Loucy (cell line): ENCODE measurements at regions not wholly inside any gene's neighbourhood (a gene's known extent, or its start where the extent isn't known, plus 50 kb on each side); places are given as distances from the start of the nearest gene placed in this dataset.

ENCODE experiments used
- H2AFZ ChIP-seq: fragments of 200-600 bp; sonication (generic); 2 replicates; pipeline ENCODE4 v1.6.0; 2016; ENCODE audit warnings: antibody characterized with exemption, mild to moderate bottlenecking, low read length, moderate library complexity
- H3F3A ChIP-seq: fragments of 200-600 bp; 2 replicates; pipeline ENCODE4 v1.6.0; 2016; ENCODE audit warnings: antibody characterized with exemption, low read depth, mild to moderate bottlenecking
- H3K27me3 ChIP-seq: fragments of 200-600 bp; sonication (generic); 2 replicates; pipeline ENCODE4 v1.6.1; 2014; ENCODE audit warnings: low read length, mild to moderate bottlenecking; ENCODE audit not compliant: insufficient read depth, poor library complexity, severe bottlenecking
- H3K36me3 ChIP-seq: fragments of 200-600 bp; sonication (generic); 2 replicates; pipeline ENCODE4 v1.6.1; 2016; ENCODE audit warnings: low read length; ENCODE audit not compliant: insufficient read depth
- H3K4me1 ChIP-seq: fragments of 200-600 bp; sonication (generic); 2 replicates; pipeline ENCODE4 v1.5.1; 2014; ENCODE audit warnings: low read length, mild to moderate bottlenecking; ENCODE audit not compliant: insufficient read depth, poor library complexity, severe bottlenecking
- H3K4me2 ChIP-seq: fragments of 200-600 bp; sonication (generic); 2 replicates; pipeline ENCODE4 v1.6.0; 2014; ENCODE audit warnings: antibody characterized with exemption, low read length, low read depth, mild to moderate bottlenecking; ENCODE audit not compliant: poor library complexity, severe bottlenecking
- H3K4me3 ChIP-seq: fragments of 200-600 bp; sonication (generic); 2 replicates; pipeline ENCODE4 v1.5.1; 2014; ENCODE audit warnings: low read length, mild to moderate bottlenecking, mixed read lengths; ENCODE audit not compliant: poor library complexity, severe bottlenecking
- H3K79me2 ChIP-seq: fragments of 200-600 bp; sonication (generic); 2 replicates; pipeline ENCODE4 v1.6.1; 2014; ENCODE audit warnings: low read length; ENCODE audit not compliant: insufficient read depth
- H3K9ac ChIP-seq: fragments of 200-600 bp; sonication (generic); 2 replicates; pipeline ENCODE4 v1.6.0; 2014; ENCODE audit warnings: mild to moderate bottlenecking, low read depth, low read length, moderate library complexity; ENCODE audit not compliant: poor library complexity, severe bottlenecking
- H3K9me2 ChIP-seq: fragments of 200-600 bp; sonication (generic); replicated peaks from 2 replicates; pipeline ENCODE4 v1.6.1; 2016; ENCODE audit warnings: low read depth, low read length, mixed read lengths
- H3K9me3 ChIP-seq: fragments of 200-600 bp; sonication (generic); 2 replicates; pipeline ENCODE4 v1.6.1; 2014; ENCODE audit warnings: mild to moderate bottlenecking, antibody characterized with exemption, low read length, low read depth; ENCODE audit not compliant: insufficient read depth
- H4K20me1 ChIP-seq: fragments of 200-600 bp; sonication (generic); 2 replicates; pipeline ENCODE4 v1.6.0; 2014; ENCODE audit warnings: antibody characterized with exemption, low read length, mild to moderate bottlenecking; ENCODE audit not compliant: insufficient read depth, poor library complexity, severe bottlenecking
- EZH2phosphoT487 ChIP-seq: fragments of 200-600 bp; IDR thresholded peaks from 2 replicates; pipeline ENCODE4 v1.6.1; 2018; ENCODE audit warnings: antibody characterized with exemption, mild to moderate bottlenecking, moderate library complexity, borderline replicate concordance
- TF ChIP-seq, protein P1 (sequence below): fragments of 200-600 bp; sonication (generic); conservative IDR thresholded peaks from 2 replicates; pipeline ENCODE4 v1.5.1; 2014; ENCODE audit warnings: mild to moderate bottlenecking, antibody characterized with exemption, low read length

DNA sequence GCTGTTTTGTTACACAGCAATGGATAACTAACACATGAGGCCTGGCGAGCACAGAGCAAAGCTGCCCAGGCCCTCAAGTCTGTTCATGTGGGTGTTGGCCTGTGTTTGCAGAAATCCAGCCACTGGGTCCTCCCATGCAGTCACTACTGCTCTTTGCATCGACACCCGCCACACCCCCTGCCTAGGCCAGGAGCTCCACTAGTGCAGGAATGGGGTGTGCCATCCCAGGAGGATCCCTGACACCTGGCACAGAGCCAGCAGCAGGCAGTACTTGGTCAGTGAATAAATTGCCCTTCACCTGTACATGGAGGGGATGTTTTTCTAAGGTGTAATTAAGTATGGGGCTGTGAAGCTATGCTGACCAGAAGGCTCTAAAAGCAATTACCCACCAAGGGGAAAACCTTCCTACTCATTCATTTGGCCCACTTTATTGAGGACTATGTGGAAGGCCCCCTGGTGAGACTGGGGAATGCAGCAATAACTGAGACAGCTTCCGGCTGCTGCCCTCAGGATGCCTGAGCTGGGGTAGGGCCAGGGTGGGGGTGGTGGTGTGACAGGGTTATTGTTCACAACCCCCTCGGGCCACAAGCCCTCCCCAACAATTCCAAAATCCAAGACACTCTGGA, 160.8 kb downstream of the CRYBB2 start:
- Histone ChIP-seq H3K9ac (no peak overlapping the region), H3K79me2 (peaks cover 81% of the 10 kb centered on the region), H3K4me3 (no peak overlapping the region), H4K20me1 (peaks cover 45% of the 10 kb centered on the region), H3F3A (no peaks in the 10 kb centered on the region), H3K4me1 (peaks cover 12% of the 10 kb centered on the region), H2AFZ (no peak overlapping the region), H3K36me3 (peaks cover 58% of the 10 kb centered on the region; the same call in 1 of the 2 replicates), H3K9me2 (no peaks in the 10 kb centered on the region), H3K9me3 (no peaks in the 10 kb centered on the region), H3K4me2 (no peak overlapping the region), H3K27me3 (no peaks in the 10 kb centered on the region)
- TF ChIP-seq, protein P1, sequence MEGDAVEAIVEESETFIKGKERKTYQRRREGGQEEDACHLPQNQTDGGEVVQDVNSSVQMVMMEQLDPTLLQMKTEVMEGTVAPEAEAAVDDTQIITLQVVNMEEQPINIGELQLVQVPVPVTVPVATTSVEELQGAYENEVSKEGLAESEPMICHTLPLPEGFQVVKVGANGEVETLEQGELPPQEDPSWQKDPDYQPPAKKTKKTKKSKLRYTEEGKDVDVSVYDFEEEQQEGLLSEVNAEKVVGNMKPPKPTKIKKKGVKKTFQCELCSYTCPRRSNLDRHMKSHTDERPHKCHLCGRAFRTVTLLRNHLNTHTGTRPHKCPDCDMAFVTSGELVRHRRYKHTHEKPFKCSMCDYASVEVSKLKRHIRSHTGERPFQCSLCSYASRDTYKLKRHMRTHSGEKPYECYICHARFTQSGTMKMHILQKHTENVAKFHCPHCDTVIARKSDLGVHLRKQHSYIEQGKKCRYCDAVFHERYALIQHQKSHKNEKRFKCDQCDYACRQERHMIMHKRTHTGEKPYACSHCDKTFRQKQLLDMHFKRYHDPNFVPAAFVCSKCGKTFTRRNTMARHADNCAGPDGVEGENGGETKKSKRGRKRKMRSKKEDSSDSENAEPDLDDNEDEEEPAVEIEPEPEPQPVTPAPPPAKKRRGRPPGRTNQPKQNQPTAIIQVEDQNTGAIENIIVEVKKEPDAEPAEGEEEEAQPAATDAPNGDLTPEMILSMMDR = no peak
- TF ChIP-seq EZH2phosphoT487 = no peak

DNA sequence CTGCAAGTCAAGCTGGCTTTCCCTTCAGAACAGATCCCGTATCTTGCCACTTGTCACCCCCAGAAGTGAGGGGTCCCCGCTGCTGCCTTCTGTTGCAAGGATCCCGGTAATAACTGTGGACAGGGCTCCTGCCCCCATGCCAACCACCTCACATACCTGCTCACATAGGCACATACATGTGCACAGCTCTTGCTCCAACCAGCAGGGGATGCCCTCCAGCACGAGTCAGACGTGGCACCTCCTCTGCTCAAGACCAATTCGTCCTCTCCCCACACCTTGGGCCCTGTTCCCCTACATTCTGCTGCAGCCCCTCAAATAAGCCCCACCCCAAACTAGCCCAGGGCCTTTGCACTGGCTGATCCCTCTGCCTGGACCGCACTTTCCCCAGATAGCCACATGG, 163.3 kb downstream of the CRYBB2 start:
- Histone ChIP-seq H3K4me3 (no peak overlapping the region), H3K4me2 (no peak overlapping the region), H3K4me1 (peaks cover 37% of the 10 kb centered on the region), H4K20me1 (peaks cover 64% of the 10 kb centered on the region), H3K36me3 (peaks cover 45% of the 10 kb centered on the region; the same call in 1 of the 2 replicates), H3K9ac (no peak overlapping the region), H2AFZ (no peak overlapping the region), H3K79me2 (peaks cover 96% of the 10 kb centered on the region), H3K9me2 (no peaks in the 10 kb centered on the region), H3F3A (no peaks in the 10 kb centered on the region), H3K9me3 (no peaks in the 10 kb centered on the region), H3K27me3 (no peaks in the 10 kb centered on the region)
- TF ChIP-seq, protein P1 = peak; percentile 67
- TF ChIP-seq EZH2phosphoT487 = no peak

DNA sequence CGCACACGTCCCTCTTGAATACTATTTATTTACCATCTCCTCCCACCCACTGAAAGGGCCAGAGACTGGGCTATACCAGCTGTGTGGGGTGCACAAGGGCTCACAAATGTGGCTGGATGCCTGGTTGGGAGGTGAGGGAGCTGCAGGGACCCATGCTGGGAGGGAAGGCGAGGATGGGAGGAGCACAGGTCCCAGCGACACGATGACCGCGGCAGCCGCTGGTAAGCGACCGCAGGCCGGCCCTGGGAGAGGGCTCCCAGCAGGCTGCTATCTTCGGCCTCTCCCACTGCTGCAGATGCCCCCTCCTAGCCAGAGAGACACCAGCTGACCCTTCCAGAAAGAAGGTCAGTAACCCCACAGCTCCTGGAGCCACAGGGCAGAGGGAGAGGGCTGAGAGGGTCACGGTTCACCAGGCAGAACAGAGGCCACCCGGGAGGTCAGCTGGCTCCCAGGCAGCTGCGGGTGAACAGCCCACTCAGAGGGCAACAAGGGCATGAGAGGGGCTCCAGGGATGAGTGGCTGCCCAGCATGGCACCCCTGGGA, 163.9 kb downstream of the CRYBB2 start:
- H2AFZ ChIP-seq = no peak overlapping the region
- no peaks in the 10 kb centered on the region for H3F3A ChIP-seq
- H3K27me3 ChIP-seq = no peaks in the 10 kb centered on the region
- peaks cover 69% of the 10 kb centered on the region for H4K20me1 ChIP-seq
- TF ChIP-seq, protein P1 = no peak
- no peak for TF ChIP-seq EZH2phosphoT487
- no peak overlapping the region for H3K4me2 ChIP-seq
- peaks cover 100% of the 10 kb centered on the region for H3K79me2 ChIP-seq
- peaks cover 43% of the 10 kb centered on the region for H3K4me1 ChIP-seq
- H3K36me3 ChIP-seq = peaks cover 40% of the 10 kb centered on the region; the same call in 1 of the 2 replicates
- H3K4me3 ChIP-seq = no peak overlapping the region
- H3K9me3 ChIP-seq = no peaks in the 10 kb centered on the region
- H3K9me2 ChIP-seq = no peaks in the 10 kb centered on the region
- no peak overlapping the region for H3K9ac ChIP-seq
